ENCODE measurements at regions not wholly inside any gene's neighbourhood (a gene's known extent, or its start where the extent isn't known, plus 50 kb on each side); places are given as distances from the start of the nearest gene placed in this dataset.

- TF ChIP-seq POLR2A (IDR thresholded peaks at IDR 0.05): no peak
- TF ChIP-seq CTCF (IDR thresholded peaks at IDR 0.05): no peak
These were observed 140.9 kb downstream of the MZT1 start for GRCh38 chr13:72586518-72586917.
